ELF-1 (cell line): ENCODE measurements at regions not wholly inside any gene's neighbourhood (a gene's known extent, or its start where the extent isn't known, plus 50 kb on each side); places are given as distances from the start of the nearest gene placed in this dataset.

Experiments
- DNase-seq: peaks from one replicate; pipeline ENCODE4 v3.0.0-alpha.2; 2016; ENCODE audit warnings: low read depth, low spot score

DNA sequence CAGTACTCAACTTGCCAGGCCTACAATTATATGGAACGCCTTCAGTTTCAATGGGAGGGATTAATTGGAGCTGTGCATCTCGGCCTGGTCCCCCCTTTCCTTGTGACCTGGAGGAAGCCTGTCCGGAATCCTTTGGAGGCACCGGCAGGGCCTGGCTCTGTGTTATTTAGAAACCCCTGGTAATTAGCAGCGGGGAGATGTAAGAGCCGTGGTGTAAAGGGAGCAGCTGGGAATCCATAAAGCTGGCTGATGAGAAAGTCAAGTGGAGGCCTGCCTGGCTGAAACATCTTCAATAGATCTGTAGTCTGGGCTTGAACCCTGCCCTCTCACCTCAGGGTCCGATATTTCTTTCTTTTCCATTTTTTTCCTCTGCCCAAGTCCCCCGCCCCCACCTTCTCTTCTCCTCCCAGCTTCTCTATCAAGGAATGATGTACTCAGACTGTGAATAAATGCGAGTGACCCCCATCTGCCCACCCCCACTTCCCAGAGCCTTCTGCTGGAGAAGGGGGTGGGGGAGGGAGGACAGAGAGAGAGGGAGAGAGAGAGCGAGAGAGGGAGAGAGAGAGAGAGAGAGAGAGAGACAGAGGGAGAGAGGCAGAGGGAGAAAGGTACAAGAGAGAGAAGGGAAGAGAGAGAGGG lies 495.5 kb upstream of the ZFHX3 start:
- DNase-seq = no peak

DNA sequence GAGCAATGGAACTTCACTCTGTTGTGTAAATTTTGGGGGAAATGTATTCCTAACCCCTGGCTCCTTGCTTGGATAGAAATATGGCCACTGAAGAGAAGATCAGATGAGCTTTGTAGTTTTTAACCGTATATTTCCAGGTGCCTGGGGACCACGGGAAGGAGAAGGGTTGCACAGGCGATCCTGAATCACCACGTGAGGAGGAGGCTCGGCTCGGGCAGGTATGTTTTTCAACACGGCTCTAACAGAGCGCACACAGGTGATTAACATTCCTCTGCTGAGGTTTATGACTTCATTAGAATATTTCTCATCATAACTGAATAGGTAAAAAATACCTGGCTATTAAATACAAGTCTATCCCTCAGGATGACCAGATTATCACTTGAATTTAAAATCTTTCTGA lies 495.0 kb upstream of the ZFHX3 start:
- DNase-seq = no peak

DNA sequence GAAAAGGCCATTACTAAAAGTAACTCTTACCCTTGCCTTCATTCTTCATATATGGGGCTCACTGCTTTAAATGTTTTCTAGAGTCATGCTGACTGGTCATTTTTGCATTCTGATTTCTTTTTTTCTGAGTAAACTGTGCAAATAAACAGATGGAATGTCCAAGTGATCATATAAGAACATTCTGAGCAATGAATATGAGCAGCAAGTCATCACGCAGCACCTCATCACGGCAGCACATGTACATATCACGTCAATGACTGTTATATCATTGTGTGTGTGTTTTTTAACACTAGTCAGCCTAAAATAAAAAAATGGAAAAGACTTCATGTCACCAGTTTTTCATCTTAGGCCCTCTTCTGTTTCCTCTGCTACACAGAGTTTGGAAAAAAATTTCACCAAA lies 490.0 kb upstream of the ZFHX3 start:
- no peak for DNase-seq

DNA sequence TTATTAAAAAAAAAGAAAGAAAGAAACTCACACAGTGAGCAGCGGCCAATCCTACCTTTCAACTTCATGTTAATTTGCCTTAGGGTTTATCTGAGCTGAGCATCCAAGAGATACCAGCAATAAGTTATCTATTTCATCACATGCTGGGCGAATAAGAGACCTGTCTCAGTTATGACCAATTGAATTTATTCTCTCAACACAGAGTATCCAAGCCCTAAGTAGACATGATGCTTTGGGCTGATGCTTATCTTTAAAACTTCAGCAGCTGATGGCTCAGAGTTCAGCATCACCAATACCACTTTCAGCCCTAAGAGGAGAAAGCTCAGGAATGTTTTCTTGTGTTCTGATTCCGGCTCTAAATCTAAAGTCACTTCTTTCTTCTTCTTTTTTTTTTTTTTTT lies 489.0 kb upstream of the ZFHX3 start:
- DNase-seq = no peak

DNA sequence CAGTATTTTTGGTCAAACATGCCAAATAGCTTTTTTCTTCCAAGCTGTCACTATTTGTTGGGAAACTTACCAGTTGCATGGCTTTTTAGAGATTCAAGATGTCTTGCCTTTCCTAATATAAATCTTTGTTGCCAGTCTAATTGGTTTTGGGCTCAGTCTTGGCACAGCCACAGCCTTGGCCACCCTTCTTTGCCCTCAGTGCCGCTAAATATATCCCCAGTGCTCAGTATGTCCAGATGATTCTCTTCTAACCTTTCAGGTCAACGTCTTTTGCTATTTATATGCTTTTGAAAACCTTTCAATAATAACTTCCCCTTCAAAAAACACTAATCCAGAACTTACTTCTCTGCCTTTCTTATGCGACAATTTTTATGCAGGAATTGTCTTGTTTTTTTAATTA lies 483.1 kb upstream of the ZFHX3 start:
- DNase-seq = no peak

DNA sequence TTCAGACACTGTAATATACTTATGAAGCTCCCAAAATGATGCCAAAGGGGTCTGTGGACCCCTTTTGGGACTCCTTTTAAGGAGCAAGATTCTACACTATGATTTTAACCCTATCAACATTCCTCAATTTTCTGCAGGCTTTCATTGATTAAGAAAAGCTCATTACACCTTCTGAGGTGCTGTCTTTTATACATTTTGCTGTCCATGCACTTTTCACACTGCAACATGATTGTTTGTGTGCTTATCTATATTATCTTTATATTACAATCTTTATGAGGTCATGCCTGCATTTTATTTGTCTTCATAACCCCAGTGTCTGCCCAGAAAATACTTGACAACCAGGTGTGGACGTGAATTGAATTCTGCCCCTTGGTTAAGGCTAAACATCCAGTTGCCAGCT lies 482.6 kb upstream of the ZFHX3 start:
- no peak for DNase-seq

DNA sequence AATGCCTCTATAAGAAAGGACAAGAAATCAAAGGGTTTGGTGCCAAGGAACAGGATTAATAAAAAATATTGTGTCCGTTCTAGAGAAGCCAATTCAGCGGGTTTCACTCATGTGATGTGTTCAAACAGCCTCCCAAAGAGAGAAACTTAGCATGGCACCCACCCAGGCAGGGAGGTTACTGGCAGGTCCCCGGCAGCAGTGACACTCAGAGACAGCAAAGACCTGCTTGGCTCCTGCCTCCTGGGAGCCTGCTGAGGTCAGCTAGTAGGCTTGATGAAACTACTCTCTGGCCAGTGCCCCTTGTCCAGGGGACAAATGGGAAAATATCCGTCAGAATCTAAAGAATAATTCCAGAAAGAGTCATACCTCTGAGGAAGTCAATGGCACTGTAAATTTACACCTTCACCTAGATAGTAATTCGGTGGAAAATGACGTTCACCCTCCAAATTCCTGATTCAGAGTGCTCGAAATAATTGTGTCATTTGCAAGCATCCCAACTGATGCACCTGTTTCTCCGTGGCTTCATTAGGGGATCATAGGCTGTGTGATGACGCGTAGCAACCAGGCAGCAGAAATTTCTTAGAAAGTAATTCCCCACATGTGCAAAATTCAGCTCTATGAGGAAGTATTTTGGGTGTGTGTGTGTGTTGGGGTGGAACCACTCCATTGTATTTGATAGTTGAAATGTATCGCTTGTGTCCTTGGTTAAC lies 481.5 kb upstream of the ZFHX3 start:
- no peak for DNase-seq

DNA sequence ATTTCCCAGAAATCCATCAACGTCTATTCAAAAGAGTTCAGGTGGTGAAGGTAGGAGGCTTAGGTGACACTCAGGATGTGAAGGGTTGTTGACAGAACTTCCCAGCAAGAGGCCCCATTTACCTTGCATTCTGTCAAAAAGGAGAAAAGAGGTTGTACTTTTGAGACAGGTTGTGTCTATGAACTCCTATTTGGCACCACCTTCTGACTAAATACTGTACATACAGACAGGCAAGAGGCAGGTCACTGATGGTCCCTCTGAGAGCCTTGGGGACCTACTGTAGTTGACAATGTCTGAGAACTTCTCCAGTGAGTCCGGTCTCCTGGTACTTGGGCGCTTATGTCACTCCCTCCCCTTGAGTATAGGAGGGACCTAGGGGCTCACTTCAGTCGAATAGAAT lies 479.3 kb upstream of the ZFHX3 start:
- no peak for DNase-seq

DNA sequence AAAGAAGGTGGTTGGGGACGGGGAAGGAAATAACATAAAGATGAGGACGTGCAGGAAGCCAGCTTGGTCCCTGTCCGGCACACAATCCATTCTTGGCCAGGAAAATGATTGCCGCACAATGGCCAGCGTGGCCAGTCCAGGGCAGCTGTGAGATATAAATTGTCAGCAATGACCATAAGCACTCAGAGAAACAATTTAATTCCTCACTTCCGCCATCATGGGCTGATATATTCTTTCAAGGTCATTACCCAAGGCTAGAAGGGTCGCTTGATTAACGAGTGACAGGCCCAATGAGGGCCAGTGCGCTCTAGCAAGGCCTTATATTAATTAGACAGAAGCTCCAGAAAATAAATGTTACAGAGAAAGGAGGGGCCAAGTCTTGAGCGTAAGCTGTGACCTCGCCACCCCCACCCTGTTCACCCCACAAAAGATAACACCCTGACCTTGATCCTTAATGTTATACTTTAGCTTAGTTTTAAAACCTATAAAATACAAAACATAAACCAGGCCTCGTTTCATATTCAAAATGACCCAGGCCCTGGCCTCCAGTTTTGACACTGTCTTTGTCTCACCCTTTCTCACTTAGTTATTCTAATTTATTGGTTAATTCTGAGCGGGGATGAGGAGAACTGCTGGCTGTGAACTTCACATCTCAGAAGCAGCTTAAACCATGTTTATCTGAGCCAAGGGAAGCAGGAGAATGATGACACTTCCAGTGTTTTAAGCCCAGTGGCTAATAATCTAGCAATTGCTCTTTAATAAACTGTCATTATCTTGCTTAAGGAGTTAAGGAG lies 478.3 kb upstream of the ZFHX3 start:
- no peak for DNase-seq

DNA sequence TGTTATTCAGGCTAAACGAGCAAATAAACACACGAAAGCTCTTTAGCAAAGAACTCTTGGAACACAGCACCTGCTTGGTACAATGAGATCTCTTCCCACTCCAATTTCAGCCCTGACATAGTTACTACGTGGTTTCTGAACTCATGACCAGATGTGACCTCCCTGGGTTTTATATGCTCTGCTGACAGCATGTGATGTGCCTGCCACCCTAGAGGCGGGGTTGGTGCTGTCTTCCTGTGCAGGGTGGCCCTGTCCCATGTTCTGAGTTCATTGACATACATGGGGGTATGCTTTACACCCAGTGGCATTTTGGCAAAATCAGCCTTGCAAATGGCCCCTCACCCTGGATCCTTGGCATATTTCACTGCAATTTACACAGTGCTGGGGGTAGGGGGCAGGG lies 475.3 kb upstream of the ZFHX3 start:
- DNase-seq = no peak

DNA sequence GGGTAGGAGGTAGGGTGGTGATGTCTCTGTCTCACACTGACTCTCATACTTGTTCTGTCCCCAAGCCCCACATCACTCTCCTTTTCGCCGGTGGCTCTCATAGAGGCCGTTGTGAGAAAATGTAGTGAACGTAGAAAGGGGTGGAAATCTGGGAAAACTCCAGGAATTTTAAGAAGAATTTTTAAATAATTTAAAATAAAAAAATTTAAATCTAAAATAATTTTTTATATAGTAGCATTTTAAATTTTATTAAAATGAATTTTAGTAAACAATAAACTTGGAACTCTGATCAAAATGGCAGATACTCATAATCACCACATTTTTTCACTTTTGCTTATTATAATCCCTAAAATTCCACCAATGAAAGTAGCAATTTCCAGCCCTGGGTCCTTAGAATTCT lies 473.6 kb upstream of the ZFHX3 start:
- no peak for DNase-seq

DNA sequence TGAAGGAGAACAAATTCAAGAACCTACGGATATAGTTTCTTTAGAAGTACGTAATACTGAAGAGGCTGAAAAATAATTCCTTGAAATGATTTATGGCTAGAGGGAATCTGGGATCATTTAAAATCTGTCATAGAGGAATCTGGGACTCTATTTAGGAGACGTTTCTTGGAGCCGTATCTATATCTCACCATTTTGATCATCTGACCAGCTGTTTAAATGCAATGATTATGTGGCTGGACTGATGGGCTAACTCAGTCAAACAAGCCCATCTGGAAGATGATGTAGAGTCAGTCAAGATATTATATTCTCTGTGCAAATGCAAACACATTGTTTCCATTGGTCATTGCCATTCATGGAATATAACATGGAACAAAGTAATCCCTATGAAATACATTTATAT lies 467.7 kb upstream of the ZFHX3 start:
- no peak for DNase-seq

DNA sequence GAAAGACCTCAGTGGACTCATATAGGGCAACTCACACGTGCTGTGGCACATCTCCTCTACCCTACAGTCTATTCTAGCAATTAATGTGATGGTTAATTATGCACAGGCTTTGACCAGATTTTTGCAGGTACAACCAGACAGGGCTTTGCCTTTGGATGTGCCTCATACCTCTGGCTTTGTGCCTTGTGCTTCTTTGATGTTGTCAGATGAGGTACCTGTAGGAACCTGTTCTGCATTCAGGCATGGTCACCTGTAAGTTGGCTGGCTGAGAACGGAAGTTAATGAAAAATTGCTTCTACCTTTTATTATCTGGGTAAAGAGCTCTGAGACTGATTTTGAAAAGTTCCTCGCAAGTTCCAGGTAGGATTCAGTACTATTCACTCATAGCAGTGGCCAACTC lies 462.9 kb upstream of the ZFHX3 start:
- no peak for DNase-seq

DNA sequence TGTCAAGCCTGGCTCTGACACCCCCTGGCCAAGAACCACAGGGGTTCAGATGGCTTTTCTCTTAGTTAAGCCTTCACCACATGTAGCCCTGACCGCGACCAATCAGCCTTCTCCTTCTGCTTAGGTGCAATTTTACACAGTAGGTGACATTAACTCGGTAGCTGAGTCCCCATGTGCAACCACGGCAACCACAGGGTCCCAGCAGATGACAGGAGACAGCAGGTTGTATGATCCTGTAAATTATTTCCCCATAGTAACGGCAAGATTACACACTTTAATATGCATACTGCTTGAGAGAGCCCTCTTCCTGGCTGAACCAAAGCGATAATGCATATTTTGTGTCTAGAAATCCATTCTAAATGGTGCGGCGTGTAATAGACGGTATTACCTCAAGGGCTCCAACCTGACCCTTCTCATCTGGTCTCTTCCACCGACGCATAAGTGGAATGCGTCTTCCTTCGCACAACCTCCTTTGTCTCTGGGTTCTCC lies 458.7 kb upstream of the ZFHX3 start:
- peak; percentile 10 for DNase-seq

DNA sequence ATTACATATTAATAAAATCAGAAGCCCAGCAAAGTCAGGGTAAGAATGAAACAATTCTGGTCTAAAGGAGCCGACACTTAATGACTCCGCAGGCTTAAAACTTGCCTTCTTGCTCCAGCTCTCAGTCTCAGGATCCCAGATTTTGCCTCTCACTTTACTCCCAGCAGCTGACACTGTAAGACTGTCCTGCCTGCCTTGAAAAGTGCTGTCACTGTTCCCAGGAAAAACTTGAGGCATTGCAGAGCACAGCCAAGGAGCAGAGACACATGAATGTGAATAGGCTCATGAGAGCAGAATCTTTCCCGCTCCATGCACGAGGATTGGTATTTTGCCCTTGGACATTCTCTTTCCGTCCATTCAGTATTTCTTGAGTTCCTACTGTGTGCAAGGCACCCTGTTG lies 457.6 kb upstream of the ZFHX3 start:
- peak; percentile 16 for DNase-seq

DNA sequence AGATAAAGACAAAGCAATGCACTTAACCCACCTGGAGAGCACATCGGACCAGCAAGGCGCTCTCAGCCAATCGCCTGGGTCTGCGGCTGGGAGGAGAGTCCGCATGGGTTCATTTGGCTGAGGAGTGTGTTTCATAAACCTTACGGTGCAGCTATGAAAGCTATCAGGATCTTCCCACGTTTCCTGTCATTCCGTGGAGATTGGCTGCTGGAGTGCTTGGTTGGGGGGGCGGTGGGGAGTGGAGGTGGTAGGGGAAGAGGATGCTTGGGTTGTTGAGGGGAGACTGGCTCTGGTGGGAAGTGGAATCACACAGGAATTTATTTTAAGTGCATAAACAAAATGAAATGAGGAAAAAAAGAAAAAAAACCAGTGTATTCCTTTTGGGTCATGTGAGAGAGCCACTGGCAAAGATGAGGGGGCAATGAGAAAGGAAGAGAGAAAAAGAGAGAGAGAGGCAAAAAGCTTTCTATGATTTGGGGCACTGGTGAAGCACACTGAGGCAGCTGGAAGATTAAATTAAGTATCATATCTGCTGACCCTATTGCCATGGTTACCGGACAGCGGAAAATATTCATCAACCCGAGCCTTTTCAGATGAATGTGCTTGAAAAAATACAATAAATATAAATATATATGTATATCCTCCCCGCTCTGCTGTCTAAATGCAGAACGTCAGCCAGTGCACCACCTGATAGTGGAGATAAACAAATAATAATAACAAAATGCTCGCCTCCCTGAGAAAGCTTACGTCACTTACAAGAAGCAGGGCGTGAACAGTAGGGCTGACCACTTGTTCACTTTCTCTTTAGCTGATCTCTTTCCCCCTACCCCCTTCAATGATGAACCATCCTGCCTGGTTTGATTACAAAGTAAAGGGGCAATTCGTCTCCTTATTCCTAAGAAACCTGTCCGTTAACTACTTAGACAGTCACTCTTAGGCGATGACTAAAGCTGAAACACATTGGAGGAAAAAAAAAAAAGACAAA lies 457.0 kb upstream of the ZFHX3 start:
- no peak for DNase-seq

DNA sequence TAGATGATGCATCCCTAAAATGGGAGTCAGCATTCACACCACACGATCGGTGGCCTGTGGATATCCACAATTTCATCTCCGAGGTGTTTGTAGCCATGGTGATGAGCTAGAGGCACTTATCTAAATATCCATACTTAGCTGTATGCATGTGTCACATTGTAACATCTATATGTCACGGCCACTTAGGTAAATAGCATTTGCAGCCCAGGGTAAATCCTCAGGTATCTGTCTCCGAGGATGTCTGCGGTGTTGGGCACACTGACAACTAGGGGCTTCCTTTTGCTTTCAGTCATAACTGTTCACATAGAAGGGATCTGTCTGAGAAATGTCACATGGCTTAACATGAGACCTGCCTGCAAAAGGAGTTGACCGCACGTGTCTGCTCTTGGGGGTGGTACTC lies 455.2 kb upstream of the ZFHX3 start:
- DNase-seq = no peak

DNA sequence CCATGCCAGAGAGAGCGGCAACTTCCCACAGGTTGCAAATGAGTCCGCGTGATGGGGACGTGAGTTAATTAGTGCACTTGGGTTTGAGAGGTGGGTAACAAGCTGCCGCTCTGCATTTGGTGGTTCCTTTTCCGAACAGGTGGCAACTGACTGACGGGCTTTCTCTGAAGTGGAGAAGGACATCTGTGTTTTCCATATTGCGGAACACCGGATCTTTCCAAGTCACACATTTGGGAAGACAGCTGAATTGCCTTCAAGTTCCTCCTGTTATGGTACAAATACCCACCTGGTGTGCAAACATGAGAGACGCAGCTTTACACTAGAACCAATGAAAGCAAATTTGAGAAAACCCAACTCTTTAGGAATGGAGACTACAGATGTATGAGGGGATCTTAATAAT lies 451.3 kb upstream of the ZFHX3 start:
- no peak for DNase-seq

DNA sequence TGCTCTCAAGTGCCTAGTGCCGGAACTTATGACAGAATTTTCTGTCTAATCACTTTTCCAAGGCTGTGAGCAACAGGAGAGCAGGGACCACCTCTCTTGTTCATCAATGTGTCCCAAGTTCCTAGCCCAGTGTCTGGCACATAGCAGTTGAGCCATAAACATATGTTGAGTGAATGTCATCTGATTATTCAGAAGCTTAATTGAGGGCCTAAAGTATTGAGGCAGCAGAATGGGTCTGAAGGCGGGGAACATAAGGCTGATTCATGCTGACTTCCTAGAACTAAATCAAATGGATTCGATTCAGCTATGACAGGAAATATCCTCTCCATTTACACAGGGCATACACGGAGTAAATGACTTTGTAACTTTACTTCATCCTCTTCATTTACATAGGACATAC lies 438.0 kb upstream of the ZFHX3 start:
- DNase-seq = no peak

DNA sequence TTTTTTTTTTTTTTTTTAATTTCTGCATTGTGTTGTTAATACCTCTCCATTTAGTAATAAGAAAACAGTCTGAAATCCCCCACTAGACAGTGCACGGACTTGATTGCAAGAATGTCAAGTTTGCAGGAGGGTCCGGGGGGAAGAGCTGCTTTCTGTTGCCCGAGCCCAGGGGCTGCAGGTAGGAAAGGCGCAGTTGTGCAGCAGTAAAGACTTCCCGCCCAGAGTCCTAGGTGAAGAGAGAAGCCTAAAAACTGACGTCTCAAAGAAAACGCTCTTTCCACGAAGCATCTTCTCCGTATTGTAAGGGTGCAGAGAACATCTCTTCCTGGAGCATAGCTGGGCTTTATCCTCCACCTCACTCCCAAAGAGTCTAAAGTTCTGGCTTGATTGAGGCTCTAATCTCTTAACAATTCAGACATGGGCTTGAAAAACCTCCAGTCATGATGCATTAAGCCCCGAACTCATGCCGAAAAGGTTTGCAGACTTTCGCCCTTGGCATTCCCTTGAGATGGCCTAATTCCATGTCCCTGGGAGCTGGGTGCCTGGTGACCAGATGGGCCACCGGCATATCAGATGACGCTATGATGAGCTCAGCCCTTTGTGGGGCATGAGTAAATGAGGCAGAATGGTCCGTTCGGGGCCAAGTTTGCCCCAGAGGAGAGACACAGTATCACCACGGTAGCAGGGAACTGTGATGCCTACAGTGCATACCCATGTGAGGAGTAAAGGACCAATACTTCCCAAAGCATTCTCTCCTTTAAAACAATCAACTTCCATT lies 436.2 kb upstream of the ZFHX3 start:
- peak; percentile 25 for DNase-seq
